HG03039 (cell line): ENCODE measurements at regions not wholly inside any gene's neighbourhood (a gene's known extent, or its start where the extent isn't known, plus 50 kb on each side); places are given as distances from the start of the nearest gene placed in this dataset.

ENCODE experiments used
- ATAC-seq: cut with Tn5 transposase; IDR thresholded peaks from one replicate; pipeline ENCODE4 v1.9.1; 2021; ENCODE audit warnings: mild to moderate bottlenecking, moderate library complexity; ENCODE audit not compliant: unreplicated experiment

DNA sequence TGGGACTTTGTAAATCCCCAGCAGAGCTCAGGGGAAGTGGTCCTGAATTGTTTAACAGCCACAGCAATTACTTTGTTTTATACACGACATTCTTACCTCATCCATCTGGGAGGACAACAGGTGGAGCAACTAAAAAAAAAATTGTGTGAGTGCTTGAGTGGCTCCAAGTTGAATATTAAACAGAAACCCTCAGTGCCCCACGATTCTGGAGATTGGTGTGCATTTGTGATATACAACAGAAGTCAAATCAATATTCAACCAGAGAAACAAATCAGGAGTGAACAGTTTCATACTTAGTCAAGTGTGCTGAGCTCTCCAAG is 204.8 kb downstream of the HAPSTR1 start:
- no peak for ATAC-seq

- ATAC-seq: no peak
Observed at GRCh38 chr16:9297437-9298113, 206.1 kb downstream of the HAPSTR1 start.

- no peak for ATAC-seq
Observed at GRCh38 chr16:9300252-9300651, 208.8 kb downstream of the HAPSTR1 start.

DNA sequence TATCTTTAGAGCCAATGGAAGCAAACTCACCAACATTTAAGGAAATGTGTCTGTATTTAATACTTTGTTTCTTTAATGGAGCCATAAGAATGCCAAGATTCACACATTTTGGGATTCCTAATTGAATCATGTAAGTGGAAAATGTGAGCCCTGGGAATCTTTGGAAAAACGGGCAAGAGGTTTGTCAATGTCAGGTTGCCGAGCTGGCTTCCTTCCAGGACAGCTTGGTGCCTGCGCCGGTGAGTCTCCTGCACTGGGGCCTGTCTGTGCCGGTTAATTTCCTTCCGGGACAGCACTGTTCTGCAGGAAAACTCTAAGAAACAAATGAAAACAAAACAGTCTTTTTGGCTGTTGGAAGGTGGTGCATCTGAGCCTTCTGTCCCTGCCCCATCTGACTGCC is 210.6 kb downstream of the HAPSTR1 start:
- no peak for ATAC-seq

- ATAC-seq: no peak
Observed at GRCh38 chr16:9306753-9307152, 215.3 kb downstream of the HAPSTR1 start.

- no peak for ATAC-seq
Observed at GRCh38 chr16:9307446-9307845, 216.0 kb downstream of the HAPSTR1 start.

DNA sequence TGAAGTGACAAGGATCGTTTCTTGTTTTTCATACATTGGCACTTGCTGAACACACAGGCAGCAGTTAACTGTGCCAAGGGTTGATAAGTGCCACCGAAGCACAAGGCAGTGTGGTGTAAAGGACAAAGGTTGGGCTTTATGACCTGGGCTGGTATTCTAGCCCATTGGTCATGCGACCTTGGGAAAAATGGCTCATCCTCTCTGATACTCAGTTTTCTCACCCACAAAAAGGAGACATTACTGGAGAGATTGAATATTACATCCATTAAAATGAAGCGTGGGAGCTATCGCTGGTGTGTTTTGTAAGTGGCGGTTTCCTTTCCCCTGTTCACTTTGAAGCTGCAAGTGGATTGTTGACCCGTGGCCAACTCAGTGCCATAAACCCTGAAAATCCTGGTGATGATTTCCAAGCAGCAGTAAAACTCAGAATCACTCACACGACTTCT is 216.9 kb downstream of the HAPSTR1 start:
- ATAC-seq: no peak

- no peak for ATAC-seq
Observed at GRCh38 chr16:9308850-9309249, 217.4 kb downstream of the HAPSTR1 start.

- no peak for ATAC-seq
Observed at GRCh38 chr16:9309844-9310243, 218.4 kb downstream of the HAPSTR1 start.

- no peak for ATAC-seq
Observed at GRCh38 chr16:9311303-9311954, 220.0 kb downstream of the HAPSTR1 start.

GRCh38 chr16:9316008-9316407 is 224.6 kb downstream of the HAPSTR1 start:
- ATAC-seq: no peak

DNA sequence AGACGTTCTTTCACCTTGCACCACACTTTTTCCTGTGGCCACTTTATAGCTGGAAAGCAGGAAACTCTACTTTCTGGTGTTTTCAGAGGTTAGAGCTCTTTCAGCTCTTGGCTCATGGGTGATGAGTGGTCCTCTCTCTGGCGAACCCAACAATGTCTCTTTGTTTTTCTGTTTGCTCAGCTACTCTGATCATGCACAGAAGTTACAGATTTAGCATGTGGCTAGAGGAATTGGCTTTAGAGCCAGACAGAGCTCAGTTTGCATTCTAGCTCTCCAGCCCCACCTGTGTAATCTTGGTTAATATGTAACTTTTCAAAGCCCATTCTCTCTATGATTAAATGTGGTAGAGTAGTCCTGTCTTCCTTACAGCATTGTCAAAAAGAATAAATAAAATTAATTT is 225.2 kb downstream of the HAPSTR1 start:
- no peak for ATAC-seq

DNA sequence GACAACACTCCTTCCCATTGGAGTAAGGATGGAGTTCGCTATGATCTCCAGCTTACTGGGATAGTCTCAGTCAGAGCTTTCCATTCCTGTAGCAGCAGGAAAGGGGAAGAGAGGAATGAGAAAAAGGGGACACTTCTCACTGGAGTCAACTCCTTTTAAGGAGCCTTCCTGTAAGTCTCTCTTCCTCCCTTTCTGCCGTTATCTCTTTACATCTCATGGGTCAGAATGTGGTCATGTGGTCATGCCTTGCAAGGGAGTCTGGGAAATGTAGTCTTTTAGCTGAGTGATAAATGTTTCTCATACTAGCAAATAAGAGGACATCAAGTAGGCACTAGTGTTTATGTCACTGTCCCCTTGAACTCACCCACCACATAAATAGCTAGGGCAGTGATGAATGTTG is 227.3 kb downstream of the HAPSTR1 start:
- no peak for ATAC-seq

GRCh38 chr16:9322769-9323168 is 231.3 kb downstream of the HAPSTR1 start:
- ATAC-seq: no peak

DNA sequence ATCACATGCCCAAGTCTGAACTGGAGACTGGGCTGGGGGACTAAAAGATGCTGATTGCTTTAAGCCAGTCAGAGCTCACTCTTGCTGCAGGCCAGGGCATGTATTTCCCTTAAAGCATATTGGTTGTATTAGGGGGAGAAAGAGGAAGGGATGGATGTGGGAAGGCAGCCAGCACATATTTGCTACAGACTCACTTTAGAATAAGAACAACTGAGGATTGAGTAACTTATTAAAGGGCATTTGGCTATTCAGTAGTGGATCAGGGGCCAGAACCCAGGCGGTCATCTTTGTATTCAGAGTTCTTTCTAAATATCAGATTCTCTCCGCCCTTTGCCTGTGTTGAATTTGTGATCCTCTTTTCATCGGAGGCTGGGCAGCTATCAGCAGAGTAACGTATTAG is 231.7 kb downstream of the HAPSTR1 start:
- no peak for ATAC-seq

- ATAC-seq: no peak
Observed at GRCh38 chr16:9327253-9327652, 235.8 kb downstream of the HAPSTR1 start.

GRCh38 chr16:9328411-9328810 is 237.0 kb downstream of the HAPSTR1 start:
- no peak for ATAC-seq

GRCh38 chr16:9330095-9330494 is 238.7 kb downstream of the HAPSTR1 start:
- ATAC-seq: no peak

- no peak for ATAC-seq
Observed at GRCh38 chr16:9331503-9331902, 240.1 kb downstream of the HAPSTR1 start.

- no peak for ATAC-seq
Observed at GRCh38 chr16:9332574-9333148, 241.2 kb downstream of the HAPSTR1 start.

GRCh38 chr16:9333469-9333868 is 242.0 kb downstream of the HAPSTR1 start:
- no peak for ATAC-seq

- no peak for ATAC-seq
Observed at GRCh38 chr16:9334103-9334502, 242.7 kb downstream of the HAPSTR1 start.
